Thoracic aorta (tissue), 2 donors: ENCODE measurements at regions not wholly inside any gene's neighbourhood (a gene's known extent, or its start where the extent isn't known, plus 50 kb on each side); places are given as distances from the start of the nearest gene placed in this dataset.

Source experiments
- ATAC-seq: fragments of 150-250 bp; one replicate; pipeline ENCODE4 v1.8.0; 2017; ENCODE audit warnings: low read depth; ENCODE audit not compliant: insufficient number of reproducible peaks, low FRiP score
- DNase-seq: peaks from one replicate; pipeline ENCODE4 v3.0.0-alpha.2; 2020; ENCODE audit warnings: low spot score
- H3K27ac ChIP-seq, 2 donors: fragments of 200-600 bp; sonication (generic); 1 replicate in 1 of 2; 2 replicates in 1 of 2; pipeline ENCODE4 v1.5.1; 2016; ENCODE audit warnings: mild to moderate bottlenecking in 2 of 2, moderate library complexity in 2 of 2
- H3K27me3 ChIP-seq: fragments of 200-600 bp; sonication (generic); replicated peaks from 2 replicates; pipeline ENCODE4 v1.6.0; 2016; ENCODE audit warnings: mild to moderate bottlenecking; ENCODE audit not compliant: insufficient read depth
- H3K36me3 ChIP-seq: fragments of 200-600 bp; sonication (generic); one replicate; pipeline ENCODE4 v1.5.1; 2016
- H3K4me1 ChIP-seq, 2 donors: fragments of 200-600 bp; sonication (generic); 1 replicate in 1 of 2; 2 replicates in 1 of 2; pipeline versions ENCODE4 v1.5.1 to v1.6.0; 2016; ENCODE audit warnings: low read depth in 2 of 2, mild to moderate bottlenecking in 1 of 2; ENCODE audit not compliant: control insufficient read depth in 1 of 2
- H3K4me3 ChIP-seq: fragments of 200-600 bp; sonication (generic); 2 replicates; pipeline ENCODE4 v1.5.1; 2016; ENCODE audit warnings: mild to moderate bottlenecking
- H3K9me3 ChIP-seq: fragments of 200-600 bp; sonication (generic); 2 replicates; pipeline ENCODE4 v1.5.1; 2016
- CTCF ChIP-seq: fragments of 200-600 bp; sonication (generic); IDR thresholded peaks from one replicate; pipeline ENCODE4 v1.5.1; 2019; ENCODE audit warnings: antibody characterized with exemption

- H3K27me3 ChIP-seq = no peaks in the 10 kb centered on the region
- TF ChIP-seq CTCF = no peak
- no peaks in the 10 kb centered on the region for H3K9me3 ChIP-seq
- peaks cover 0 to 21% of the 10 kb centered on the region in 2 donors for H3K4me1 ChIP-seq
- DNase-seq = no peak
- no peaks in the 10 kb centered on the region for H3K36me3 ChIP-seq
- H3K4me3 ChIP-seq = no peak overlapping the region
- no peak for ATAC-seq
- H3K27ac ChIP-seq = no peak overlapping the region
These were observed 250.4 kb upstream of the RBBP8 start for GRCh38 chr18:22682720-22683119.

- no peaks in the 10 kb centered on the region for H3K9me3 ChIP-seq
- no peak for TF ChIP-seq CTCF
- no peak for ATAC-seq
- DNase-seq = no peak
- no peak overlapping the region for H3K27ac ChIP-seq
- peaks cover 0 to 21% of the 10 kb centered on the region in 2 donors for H3K4me1 ChIP-seq
- no peaks in the 10 kb centered on the region for H3K36me3 ChIP-seq
- no peak overlapping the region for H3K4me3 ChIP-seq
- H3K27me3 ChIP-seq = no peaks in the 10 kb centered on the region
These were observed 249.9 kb upstream of the RBBP8 start for GRCh38 chr18:22683196-22683676.

GRCh38 chr18:22683786-22684185 is 249.3 kb upstream of the RBBP8 start:
- ATAC-seq = no peak
- Histone ChIP-seq H3K27ac (no peak overlapping the region), H3K36me3 (no peaks in the 10 kb centered on the region), H3K27me3 (no peaks in the 10 kb centered on the region), H3K9me3 (no peaks in the 10 kb centered on the region), H3K4me3 (no peak overlapping the region), H3K4me1 (peaks cover 0 to 21% of the 10 kb centered on the region in 2 donors)
- no peak for TF ChIP-seq CTCF
- no peak for DNase-seq

GRCh38 chr18:22684268-22684667 is 248.9 kb upstream of the RBBP8 start:
- H3K36me3 ChIP-seq = no peaks in the 10 kb centered on the region
- DNase-seq (no peak), ATAC-seq (no peak)
- TF ChIP-seq CTCF = no peak
- no peaks in the 10 kb centered on the region for H3K27me3 ChIP-seq
- no peak overlapping the region for H3K4me3 ChIP-seq
- H3K27ac ChIP-seq = no peak overlapping the region
- H3K4me1 ChIP-seq = peaks cover 0 to 21% of the 10 kb centered on the region in 2 donors
- no peaks in the 10 kb centered on the region for H3K9me3 ChIP-seq

- no peaks in the 10 kb centered on the region for H3K9me3 ChIP-seq
- no peak overlapping the region for H3K4me3 ChIP-seq
- TF ChIP-seq CTCF = no peak
- no peak overlapping the region for H3K27ac ChIP-seq
- no peaks in the 10 kb centered on the region for H3K27me3 ChIP-seq
- no peaks in the 10 kb centered on the region for H3K36me3 ChIP-seq
- peaks cover 0 to 21% of the 10 kb centered on the region in 2 donors for H3K4me1 ChIP-seq
- no peak for ATAC-seq
- DNase-seq = no peak
These were observed 247.3 kb upstream of the RBBP8 start for GRCh38 chr18:22685788-22686187.
